ENCODE measurements at regions not wholly inside any gene's neighbourhood (a gene's known extent, or its start where the extent isn't known, plus 50 kb on each side); places are given as distances from the start of the nearest gene placed in this dataset.

- Histone ChIP-seq H3K18ac (ENCODE audit: low read depth, low read length) (no peak overlapping the region), H4K5ac (ENCODE audit: low read depth, low read length) (no peak overlapping the region), H3K56ac (ENCODE audit: extremely low read depth, insufficient read depth, low read length) (no peak overlapping the region), H3K4me2 (ENCODE audit: low read depth, low read length) (no peak overlapping the region), H4K8ac (ENCODE audit: low read depth in 2 of 2, low read length in 2 of 2) (no peak overlapping the region), H3K79me1 (ENCODE audit: low read depth in 1 of 2, low read length in 2 of 2) (no peaks in the 10 kb centered on the region), H2AFZ (replicated peaks; ENCODE audit: low read length, poor library complexity) (no peak overlapping the region), H3K14ac (replicated peaks; ENCODE audit: low read depth, low read length) (no peak overlapping the region), H3K27ac (ENCODE audit: insufficient read depth, low read length) (no peak overlapping the region), H3K36me3 (ENCODE audit: control insufficient read depth, insufficient read depth, low read length) (no peaks in the 10 kb centered on the region), H3K9me1 (ENCODE audit: insufficient read depth, low read length) (no peaks in the 10 kb centered on the region), H3K4me3 (ENCODE audit: insufficient read depth, low read depth, low read length) (no peak overlapping the region), H3K4ac (ENCODE audit: low read depth, low read length) (no peak overlapping the region), H3K9ac (ENCODE audit: low read depth, low read length) (no peak overlapping the region), H3K4me1 (ENCODE audit: control insufficient read depth, insufficient read depth, low read length) (no peaks in the 10 kb centered on the region), H3K27me3 (ENCODE audit: control insufficient read depth, insufficient read depth, low read length) (peaks cover 22% of the 10 kb centered on the region; the same call in 1 of the 2 replicates), H2BK15ac (ENCODE audit: low read depth, low read length) (no peak overlapping the region), H2BK20ac (ENCODE audit: low read depth, low read length) (no peak overlapping the region), H3K9me3 (ENCODE audit: control insufficient read depth, insufficient read depth, low read length) (peaks cover 14% of the 10 kb centered on the region; the same call in 1 of the 2 replicates), H2BK120ac (ENCODE audit: low read depth, low read length) (no peak overlapping the region), H2AK9ac (replicated peaks; ENCODE audit: low read depth, low read length, poor library complexity) (no peak overlapping the region), H2BK5ac (ENCODE audit: low read depth, low read length, poor library complexity, severe bottlenecking) (no peak overlapping the region), H3K23ac (ENCODE audit: low read depth, low read length) (no peak overlapping the region), H4K20me1 (ENCODE audit: insufficient read depth, low read length) (no peaks in the 10 kb centered on the region), H2AK5ac (ENCODE audit: low read depth, low read length) (no peak overlapping the region), H4K91ac (ENCODE audit: insufficient read depth, low read depth, low read length) (no peak overlapping the region)
- ChIA-PET POLR2A (ENCODE audit: unreplicated experiment) (no interaction called here), CTCF (no interaction called here)
- no TSS peak for BruUV-seq (replicated peaks)
- no peak for DNase-seq
- dilution Hi-C loops (cut with HindIII; ENCODE audit: low sequenced_read_pairs, unreplicated experiment) = no loop called here
- no CpG with 5 or more reads among the region's 2 CpGs for WGBS, 2 experiments (ENCODE audit: extremely low coverage in 2 of 2, insufficient read length in 1 of 2)
- no peak for ATAC-seq (ENCODE audit: low read depth)
- TF ChIP-seq CTCF (conservative IDR thresholded peaks at IDR 0.05; ENCODE audit: low read depth, low read length) (no peak), USF2 (IDR thresholded peaks at IDR 0.05; ENCODE audit: low read depth, low read length) (no peak), RAD21 (IDR thresholded peaks at IDR 0.05; ENCODE audit: low read length) (no peak), BHLHE40 (IDR thresholded peaks at IDR 0.05; ENCODE audit: low read depth, low read length) (no peak), MAZ (IDR thresholded peaks at IDR 0.05; ENCODE audit: borderline replicate concordance, low read depth, low read length) (no peak), RCOR1 (IDR thresholded peaks at IDR 0.05; ENCODE audit: insufficient replicate concordance, low read length) (no peak), ELK1 (IDR thresholded peaks at IDR 0.05; ENCODE audit: borderline replicate concordance, low read depth, low read length) (no peak), CEBPB (IDR thresholded peaks at IDR 0.05; ENCODE audit: low read depth, low read length) (no peak), MXI1 (IDR thresholded peaks at IDR 0.05; ENCODE audit: borderline replicate concordance, low read depth, low read length) (no peak), SMC3 (IDR thresholded peaks at IDR 0.05; ENCODE audit: low read depth, low read length) (no peak), POLR2A (IDR thresholded peaks at IDR 0.05; ENCODE audit: low read depth, low read length) (no peak), MAFK (IDR thresholded peaks at IDR 0.05; ENCODE audit: low read depth, low read length) (no peak), RFX5 (IDR thresholded peaks at IDR 0.05; ENCODE audit: low read depth, low read length) (no peak)
- intact Hi-C loops (cut with micrococcal nuclease) = no loop called here
- in situ Hi-C loops (cut with MboI; ENCODE audit: low sequenced_read_pairs) = no loop called here
Measured at GRCh38 chrX:115939636-115940160, 230.8 kb upstream of the AGTR2 start.
